NCI-H2227 (cell line): ENCODE measurements at regions not wholly inside any gene's neighbourhood (a gene's known extent, or its start where the extent isn't known, plus 50 kb on each side); places are given as distances from the start of the nearest gene placed in this dataset.

Experiments used
- DNase-seq: peaks from one replicate; lab custom pipeline; 2025; ENCODE audit not compliant: unreplicated experiment; lab: John Stamatoyannopoulos, UW

GRCh38 chr13:84994582-84994981 lies 804.6 kb downstream of the SLITRK6 start:
- DNase-seq, result no peak

- DNase-seq, result peak; percentile 30
These were observed 813.4 kb downstream of the SLITRK6 start for GRCh38 chr13:84985860-84986259.

GRCh38 chr13:84983321-84983720 lies 815.9 kb downstream of the SLITRK6 start:
- DNase-seq, result no peak

GRCh38 chr13:84980571-84980970 lies 818.6 kb downstream of the SLITRK6 start:
- DNase-seq, result no peak

GRCh38 chr13:84978851-84979250 lies 820.4 kb downstream of the SLITRK6 start:
- DNase-seq, result no peak

GRCh38 chr13:84973661-84974060 lies 825.6 kb downstream of the SLITRK6 start:
- peak; percentile 14 for DNase-seq

- no peak for DNase-seq
These were observed 826.3 kb downstream of the SLITRK6 start for GRCh38 chr13:84972907-84973306.

- no peak for DNase-seq
These were observed 836.4 kb downstream of the SLITRK6 start for GRCh38 chr13:84962849-84963248.

- DNase-seq, result no peak
These were observed 837.0 kb downstream of the SLITRK6 start for GRCh38 chr13:84962141-84962750.

GRCh38 chr13:84961023-84961422 lies 838.2 kb downstream of the SLITRK6 start:
- no peak for DNase-seq

- no peak for DNase-seq
These were observed 839.4 kb downstream of the SLITRK6 start for GRCh38 chr13:84959818-84960217.

- DNase-seq, result no peak
These were observed 844.6 kb downstream of the SLITRK6 start for GRCh38 chr13:84954636-84955035.

- no peak for DNase-seq
These were observed 848.1 kb downstream of the SLITRK6 start for GRCh38 chr13:84951128-84951527.

- no peak for DNase-seq
These were observed 853.0 kb downstream of the SLITRK6 start for GRCh38 chr13:84946192-84946591.

GRCh38 chr13:84940798-84941197 lies 858.4 kb downstream of the SLITRK6 start:
- no peak for DNase-seq

- DNase-seq, result no peak
These were observed 859.1 kb downstream of the SLITRK6 start for GRCh38 chr13:84940167-84940566.

GRCh38 chr13:84934911-84935310 lies 864.3 kb downstream of the SLITRK6 start:
- no peak for DNase-seq

- no peak for DNase-seq
These were observed 865.4 kb downstream of the SLITRK6 start for GRCh38 chr13:84933797-84934196.

- no peak for DNase-seq
These were observed 868.0 kb downstream of the SLITRK6 start for GRCh38 chr13:84931264-84931663.

GRCh38 chr13:84927442-84928169 lies 871.6 kb downstream of the SLITRK6 start:
- peak; percentile 11 for DNase-seq

GRCh38 chr13:84925443-84925842 lies 873.8 kb downstream of the SLITRK6 start:
- no peak for DNase-seq

GRCh38 chr13:84923831-84924230 lies 875.4 kb downstream of the SLITRK6 start:
- DNase-seq, result no peak
